AG09319 (cell line): ENCODE measurements at regions not wholly inside any gene's neighbourhood (a gene's known extent, or its start where the extent isn't known, plus 50 kb on each side); places are given as distances from the start of the nearest gene placed in this dataset.

Source experiments
- DNase-seq: peaks from one replicate; pipeline ENCODE4 v3.0.0-alpha.2; 2010; ENCODE audit warnings: low read depth; ENCODE audit errors: extremely low read depth
- TF ChIP-seq, protein P1 (sequence below): IDR thresholded peaks from 2 replicates; pipeline ENCODE4 v1.5.1; 2011; ENCODE audit warnings: low read depth, mild to moderate bottlenecking, inconsistent platforms, low read length, moderate library complexity

DNA sequence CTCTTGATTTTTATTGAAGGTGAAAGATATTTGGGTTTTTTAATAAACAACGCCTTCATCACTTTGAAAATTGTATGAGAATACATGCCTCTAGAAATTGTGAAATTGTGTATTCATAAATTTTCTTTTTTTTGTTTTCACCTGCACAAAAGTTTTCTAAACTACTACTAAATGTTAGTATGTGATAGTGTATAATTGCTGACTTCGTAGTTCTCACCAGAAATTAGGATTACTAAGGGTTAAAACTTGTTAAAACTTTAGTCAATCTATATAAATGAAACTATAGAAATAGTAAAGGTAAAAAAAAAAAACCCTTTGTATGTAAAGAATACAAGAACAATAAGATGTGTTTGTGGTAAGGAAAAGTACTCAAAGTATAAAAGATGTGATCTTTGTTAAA is 496.5 kb upstream of the ATP2B1 start:
- no peak for DNase-seq
- TF ChIP-seq, protein P1, sequence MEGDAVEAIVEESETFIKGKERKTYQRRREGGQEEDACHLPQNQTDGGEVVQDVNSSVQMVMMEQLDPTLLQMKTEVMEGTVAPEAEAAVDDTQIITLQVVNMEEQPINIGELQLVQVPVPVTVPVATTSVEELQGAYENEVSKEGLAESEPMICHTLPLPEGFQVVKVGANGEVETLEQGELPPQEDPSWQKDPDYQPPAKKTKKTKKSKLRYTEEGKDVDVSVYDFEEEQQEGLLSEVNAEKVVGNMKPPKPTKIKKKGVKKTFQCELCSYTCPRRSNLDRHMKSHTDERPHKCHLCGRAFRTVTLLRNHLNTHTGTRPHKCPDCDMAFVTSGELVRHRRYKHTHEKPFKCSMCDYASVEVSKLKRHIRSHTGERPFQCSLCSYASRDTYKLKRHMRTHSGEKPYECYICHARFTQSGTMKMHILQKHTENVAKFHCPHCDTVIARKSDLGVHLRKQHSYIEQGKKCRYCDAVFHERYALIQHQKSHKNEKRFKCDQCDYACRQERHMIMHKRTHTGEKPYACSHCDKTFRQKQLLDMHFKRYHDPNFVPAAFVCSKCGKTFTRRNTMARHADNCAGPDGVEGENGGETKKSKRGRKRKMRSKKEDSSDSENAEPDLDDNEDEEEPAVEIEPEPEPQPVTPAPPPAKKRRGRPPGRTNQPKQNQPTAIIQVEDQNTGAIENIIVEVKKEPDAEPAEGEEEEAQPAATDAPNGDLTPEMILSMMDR, result no peak

DNA sequence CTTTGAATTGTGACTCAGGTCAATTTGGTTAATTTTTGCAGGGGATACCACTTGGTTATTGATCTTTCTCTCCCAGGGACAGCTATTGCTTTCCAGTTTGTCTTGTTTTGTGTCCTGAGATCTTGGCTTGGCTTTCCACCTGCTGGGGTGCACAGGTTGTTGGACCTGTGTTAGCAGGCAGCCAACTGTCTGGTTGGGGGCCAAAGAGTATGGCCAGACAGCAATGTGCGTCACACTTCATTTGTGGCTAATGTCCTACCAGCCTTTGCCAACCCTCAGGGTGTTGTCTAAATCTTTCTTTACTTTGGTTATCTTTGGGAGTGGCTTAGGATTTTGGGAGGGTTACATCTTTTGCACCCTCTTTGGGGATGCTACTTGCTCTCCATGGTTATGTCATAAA is 494.9 kb upstream of the ATP2B1 start:
- TF ChIP-seq, protein P1, result no peak
- no peak for DNase-seq

DNA sequence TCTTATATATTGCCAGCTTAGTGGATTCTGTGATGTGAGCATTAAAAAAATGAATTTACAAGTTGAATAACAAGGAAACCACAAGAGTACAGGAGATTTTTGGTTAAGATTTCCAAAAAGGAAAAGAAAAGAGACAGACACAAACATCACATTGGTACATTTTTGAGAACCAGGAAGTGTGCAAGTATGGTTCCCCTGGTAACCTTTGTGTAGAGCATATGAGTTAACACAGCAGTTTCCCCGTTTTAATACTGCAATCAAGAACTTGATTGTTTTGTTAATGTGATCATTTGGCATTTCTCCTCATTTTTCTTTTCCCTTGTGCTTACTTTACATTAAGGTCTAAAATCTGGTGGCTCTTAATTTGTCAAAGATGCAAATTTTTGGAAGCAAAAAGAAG is 490.4 kb upstream of the ATP2B1 start:
- DNase-seq, result no peak

DNA sequence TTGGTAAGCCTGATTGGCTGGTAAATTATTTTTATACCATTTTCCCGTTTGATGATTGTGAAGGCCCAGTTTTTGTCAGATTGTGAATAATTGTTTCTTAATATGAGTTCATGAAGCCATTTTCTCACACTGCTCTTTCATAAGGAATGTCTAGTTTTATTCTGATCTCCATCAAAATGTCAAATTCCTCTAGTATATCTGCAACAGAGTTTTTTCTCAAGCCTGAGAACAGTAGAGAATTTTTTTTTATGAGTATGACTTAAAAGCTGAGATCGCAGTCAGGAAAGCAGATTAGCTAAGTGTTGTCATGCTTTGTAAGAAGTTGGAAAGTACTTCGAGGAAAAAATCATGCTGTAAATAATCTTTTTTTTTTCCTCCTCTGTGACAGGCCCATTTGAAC is 484.9 kb upstream of the ATP2B1 start:
- DNase-seq, result no peak
- TF ChIP-seq, protein P1, result no peak

More for the DNA sequence above, 490.4 kb upstream of the ATP2B1 start:
- TF ChIP-seq, protein P1, result no peak

DNA sequence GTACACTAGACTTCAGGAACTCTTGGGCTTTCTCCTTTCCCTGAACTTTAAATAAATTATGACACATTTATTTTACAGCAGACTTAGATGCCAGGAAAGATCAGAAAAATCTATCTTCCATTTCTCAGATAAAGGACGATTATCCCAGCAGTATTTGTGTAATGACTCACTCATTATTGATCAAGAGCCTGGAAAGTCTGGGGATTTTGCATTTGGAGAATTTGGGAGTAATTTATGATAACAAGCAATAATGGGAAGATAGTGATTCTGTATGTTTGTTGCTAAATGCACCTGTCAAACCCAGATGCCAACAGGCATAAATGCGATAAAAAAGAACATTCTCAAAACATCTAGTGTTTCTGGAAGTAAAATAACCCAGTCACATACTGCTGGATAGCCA is 480.2 kb upstream of the ATP2B1 start:
- DNase-seq, result no peak
- TF ChIP-seq, protein P1, result no peak

DNA sequence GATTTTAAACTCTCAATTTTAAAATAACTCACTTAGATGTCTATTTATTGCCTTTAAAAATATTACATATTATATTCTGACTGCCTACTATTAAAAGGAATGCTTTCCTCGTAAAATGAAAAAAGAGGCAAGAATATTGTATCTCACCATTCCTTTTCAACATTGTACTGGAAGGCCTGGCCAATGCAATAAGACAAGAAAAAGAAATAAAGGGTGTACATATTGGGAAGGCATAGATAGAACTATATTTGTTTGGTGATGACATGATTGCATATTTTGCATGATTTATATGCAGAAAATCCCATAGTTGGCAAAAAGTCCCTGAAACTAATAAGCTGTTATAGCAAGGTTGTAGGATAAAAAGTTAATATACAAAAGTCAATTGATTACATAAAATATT is 474.6 kb upstream of the ATP2B1 start:
- TF ChIP-seq, protein P1, result no peak
- no peak for DNase-seq

DNA sequence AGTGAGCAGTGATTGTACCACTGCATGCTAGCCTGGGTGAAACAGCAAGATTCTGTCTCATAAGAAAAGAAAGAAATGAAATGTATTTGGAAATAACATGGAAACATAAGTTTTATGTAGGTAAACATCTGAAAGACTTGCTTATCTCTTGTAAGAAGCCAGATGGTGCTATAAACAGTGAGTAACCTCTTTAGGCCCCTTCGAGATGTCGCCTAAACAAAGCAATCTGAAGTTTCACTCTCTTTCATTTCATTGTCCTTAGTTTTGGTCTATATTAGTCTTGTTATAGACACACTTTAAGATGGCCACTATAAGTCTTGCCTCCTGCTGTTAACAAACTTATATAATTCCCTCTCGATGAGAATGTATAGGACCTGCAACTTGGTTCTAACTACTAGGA is 472.6 kb upstream of the ATP2B1 start:
- TF ChIP-seq, protein P1, result no peak
- no peak for DNase-seq
